GM04503 (cell line): ENCODE measurements at regions not wholly inside any gene's neighbourhood (a gene's known extent, or its start where the extent isn't known, plus 50 kb on each side); places are given as distances from the start of the nearest gene placed in this dataset.

ENCODE experiments used
- DNase-seq: peaks from one replicate; pipeline ENCODE4 v3.0.0-alpha.2; 2012; ENCODE audit warnings: low read depth

- no peak for DNase-seq
Measured at GRCh38 chr13:44022196-44022595, 142.5 kb downstream of the LACC1 start.

GRCh38 chr13:44024167-44024845 lies 144.6 kb downstream of the LACC1 start:
- no peak for DNase-seq

- no peak for DNase-seq
Measured at GRCh38 chr13:44024846-44025195, 145.1 kb downstream of the LACC1 start.

GRCh38 chr13:44026194-44026593 lies 146.5 kb downstream of the LACC1 start:
- DNase-seq = no peak

- DNase-seq = no peak
Measured at GRCh38 chr13:44028734-44029133, 149.0 kb downstream of the LACC1 start.

- no peak for DNase-seq
Measured at GRCh38 chr13:44030615-44031014, 150.9 kb downstream of the LACC1 start.

- no peak for DNase-seq
Measured at GRCh38 chr13:44031555-44031954, 151.9 kb downstream of the LACC1 start.

- no peak for DNase-seq
Measured at GRCh38 chr13:44032802-44033201, 153.1 kb downstream of the LACC1 start.

- no peak for DNase-seq
Measured at GRCh38 chr13:44035400-44035799, 155.7 kb downstream of the LACC1 start.

- no peak for DNase-seq
Measured at GRCh38 chr13:44040070-44040817, 160.5 kb downstream of the LACC1 start.

- no peak for DNase-seq
Measured at GRCh38 chr13:44040818-44041100, 161.1 kb downstream of the LACC1 start.

- no peak for DNase-seq
Measured at GRCh38 chr13:44044547-44045179, 165.0 kb downstream of the LACC1 start.

- no peak for DNase-seq
Measured at GRCh38 chr13:44045180-44045562, 165.5 kb downstream of the LACC1 start.

GRCh38 chr13:44046428-44046827 lies 166.7 kb downstream of the LACC1 start:
- no peak for DNase-seq

GRCh38 chr13:44048326-44048725 lies 168.6 kb downstream of the LACC1 start:
- no peak for DNase-seq

GRCh38 chr13:44049081-44049945 lies 169.6 kb downstream of the LACC1 start:
- DNase-seq = no peak

GRCh38 chr13:44050450-44051063 lies 170.9 kb downstream of the LACC1 start:
- DNase-seq = no peak

GRCh38 chr13:44051405-44051804 lies 171.7 kb downstream of the LACC1 start:
- DNase-seq = no peak

- no peak for DNase-seq
Measured at GRCh38 chr13:44051918-44052675, 172.4 kb downstream of the LACC1 start.

- no peak for DNase-seq
Measured at GRCh38 chr13:44052780-44053184, 173.1 kb downstream of the LACC1 start.

- DNase-seq = no peak
Measured at GRCh38 chr13:44053208-44053607, 173.5 kb downstream of the LACC1 start.
